ENCODE measurements at regions not wholly inside any gene's neighbourhood (a gene's known extent, or its start where the extent isn't known, plus 50 kb on each side); places are given as distances from the start of the nearest gene placed in this dataset.

GRCh38 chr17:72212041-72212440 is 91.2 kb downstream of the SOX9 start:
- no peak for DNase-seq

- no peak for DNase-seq
These were observed 94.7 kb downstream of the SOX9 start for GRCh38 chr17:72215490-72215889.

- no peak for DNase-seq
These were observed 95.1 kb downstream of the SOX9 start for GRCh38 chr17:72215928-72216327.

- no peak for DNase-seq
These were observed 98.5 kb downstream of the SOX9 start for GRCh38 chr17:72219137-72219823.

GRCh38 chr17:72219824-72220493 is 99.1 kb downstream of the SOX9 start:
- no peak for DNase-seq

- no peak for DNase-seq
These were observed 102.0 kb downstream of the SOX9 start for GRCh38 chr17:72222661-72223380.

GRCh38 chr17:72223866-72224291 is 103.1 kb downstream of the SOX9 start:
- no peak for DNase-seq

GRCh38 chr17:72226322-72226721 is 105.5 kb downstream of the SOX9 start:
- DNase-seq, result no peak

GRCh38 chr17:72233986-72234385 is 113.2 kb downstream of the SOX9 start:
- peak in 4 of 14 donors; percentile 3 to 29 (median 12) for DNase-seq

- DNase-seq, result no peak
These were observed 114.2 kb downstream of the SOX9 start for GRCh38 chr17:72234985-72235384.

GRCh38 chr17:72236980-72237633 is 116.3 kb downstream of the SOX9 start:
- no peak for DNase-seq

- no peak for DNase-seq
These were observed 117.4 kb downstream of the SOX9 start for GRCh38 chr17:72238157-72238673.

GRCh38 chr17:72239548-72239947 is 118.7 kb downstream of the SOX9 start:
- no peak for DNase-seq

GRCh38 chr17:72240333-72240732 is 119.5 kb downstream of the SOX9 start:
- no peak for DNase-seq

- no peak for DNase-seq
These were observed 123.7 kb downstream of the SOX9 start for GRCh38 chr17:72244494-72244893.

- DNase-seq, result no peak
These were observed 124.1 kb downstream of the SOX9 start for GRCh38 chr17:72244956-72245355.

- no peak for DNase-seq
These were observed 128.6 kb downstream of the SOX9 start for GRCh38 chr17:72249441-72249840.

GRCh38 chr17:72250206-72250605 is 129.4 kb downstream of the SOX9 start:
- no peak for DNase-seq

- no peak for DNase-seq
These were observed 132.8 kb downstream of the SOX9 start for GRCh38 chr17:72253597-72253996.

GRCh38 chr17:72254808-72255449 is 134.1 kb downstream of the SOX9 start:
- no peak for DNase-seq

- DNase-seq, result no peak
These were observed 134.7 kb downstream of the SOX9 start for GRCh38 chr17:72255481-72255880.

- peak in 1 of 14 donors; percentile 40 for DNase-seq
These were observed 137.9 kb downstream of the SOX9 start for GRCh38 chr17:72258711-72259110.

All from C1 segment of cervical spinal cord (tissue), 14 donors.